ENCODE measurements at regions not wholly inside any gene's neighbourhood (a gene's known extent, or its start where the extent isn't known, plus 50 kb on each side); places are given as distances from the start of the nearest gene placed in this dataset.
A peak's percentile ranks its signal among the peaks of the same experiment; 100 is the strongest.

GRCh38 chr5:57650360-57651069, 167.9 kb upstream of the ACTBL2 start:
- peak; percentile 65 for TF ChIP-seq CTCF (IDR thresholded peaks at IDR 0.05)
- TF ChIP-seq RAD21 (IDR thresholded peaks at IDR 0.05; ENCODE audit: low read length): peak; percentile 63
